Ishikawa (cell line): ENCODE measurements at regions not wholly inside any gene's neighbourhood (a gene's known extent, or its start where the extent isn't known, plus 50 kb on each side); places are given as distances from the start of the nearest gene placed in this dataset.

ENCODE experiments used
- CEBPB ChIP-seq: IDR thresholded peaks from 2 replicates; pipeline ENCODE4 v1.6.1; 2012
- CREB1 ChIP-seq: IDR thresholded peaks from 2 replicates; pipeline ENCODE4 v1.6.1; 2012; ENCODE audit warnings: low read depth
- EGR1 ChIP-seq: IDR thresholded peaks from 2 replicates; pipeline ENCODE4 v1.6.1; 2012
- EP300 ChIP-seq: IDR thresholded peaks from 2 replicates; pipeline ENCODE4 v1.6.1; 2012; ENCODE audit warnings: borderline replicate concordance
- NFIC ChIP-seq: IDR thresholded peaks from 2 replicates; pipeline ENCODE4 v1.6.1; 2012
- RAD21 ChIP-seq: IDR thresholded peaks from 2 replicates; pipeline ENCODE4 v1.6.1; 2012; ENCODE audit warnings: low read depth
- TAF1 ChIP-seq: IDR thresholded peaks from 2 replicates; pipeline ENCODE4 v1.6.1; 2012; ENCODE audit warnings: low read depth, mild to moderate bottlenecking
- TCF12 ChIP-seq: IDR thresholded peaks from 2 replicates; pipeline ENCODE4 v1.6.1; 2012; ENCODE audit warnings: low read depth
- YY1 ChIP-seq: IDR thresholded peaks from 2 replicates; pipeline ENCODE4 v1.6.1; 2012; ENCODE audit warnings: low read depth
- ZBTB7A ChIP-seq: IDR thresholded peaks from 2 replicates; pipeline ENCODE4 v1.6.1; 2012; ENCODE audit warnings: low read depth
- TF ChIP-seq, protein P1 (sequence below): IDR thresholded peaks from 2 replicates; pipeline ENCODE4 v1.6.1; 2012; ENCODE audit warnings: low read depth, mild to moderate bottlenecking
- TF ChIP-seq, protein P2 (sequence below): IDR thresholded peaks from 2 replicates; pipeline ENCODE4 v1.6.1; 2012

DNA sequence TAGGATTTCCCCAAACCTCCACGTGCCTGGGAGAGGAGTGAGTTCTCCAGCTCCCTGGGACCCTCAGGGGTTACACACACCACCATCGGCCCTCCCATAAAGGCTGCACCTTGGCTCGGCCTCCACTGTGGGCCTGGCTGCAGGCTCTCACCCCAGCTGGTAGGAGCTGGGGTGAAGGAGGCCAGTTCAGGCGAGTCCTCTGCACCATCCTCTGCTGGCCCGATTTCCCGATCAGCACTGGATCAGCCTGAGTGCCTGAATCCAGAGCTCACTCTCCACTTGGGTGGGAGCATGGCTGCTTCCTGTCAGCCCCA lies 115.1 kb upstream of the RET start:
- TF ChIP-seq EP300 (no peak), RAD21 (no peak), CEBPB (no peak), TCF12 (no peak), EGR1 (no peak), TAF1 (no peak), YY1 (no peak), NFIC (no peak), CREB1 (no peak), ZBTB7A (no peak)
- TF ChIP-seq, protein P1, sequence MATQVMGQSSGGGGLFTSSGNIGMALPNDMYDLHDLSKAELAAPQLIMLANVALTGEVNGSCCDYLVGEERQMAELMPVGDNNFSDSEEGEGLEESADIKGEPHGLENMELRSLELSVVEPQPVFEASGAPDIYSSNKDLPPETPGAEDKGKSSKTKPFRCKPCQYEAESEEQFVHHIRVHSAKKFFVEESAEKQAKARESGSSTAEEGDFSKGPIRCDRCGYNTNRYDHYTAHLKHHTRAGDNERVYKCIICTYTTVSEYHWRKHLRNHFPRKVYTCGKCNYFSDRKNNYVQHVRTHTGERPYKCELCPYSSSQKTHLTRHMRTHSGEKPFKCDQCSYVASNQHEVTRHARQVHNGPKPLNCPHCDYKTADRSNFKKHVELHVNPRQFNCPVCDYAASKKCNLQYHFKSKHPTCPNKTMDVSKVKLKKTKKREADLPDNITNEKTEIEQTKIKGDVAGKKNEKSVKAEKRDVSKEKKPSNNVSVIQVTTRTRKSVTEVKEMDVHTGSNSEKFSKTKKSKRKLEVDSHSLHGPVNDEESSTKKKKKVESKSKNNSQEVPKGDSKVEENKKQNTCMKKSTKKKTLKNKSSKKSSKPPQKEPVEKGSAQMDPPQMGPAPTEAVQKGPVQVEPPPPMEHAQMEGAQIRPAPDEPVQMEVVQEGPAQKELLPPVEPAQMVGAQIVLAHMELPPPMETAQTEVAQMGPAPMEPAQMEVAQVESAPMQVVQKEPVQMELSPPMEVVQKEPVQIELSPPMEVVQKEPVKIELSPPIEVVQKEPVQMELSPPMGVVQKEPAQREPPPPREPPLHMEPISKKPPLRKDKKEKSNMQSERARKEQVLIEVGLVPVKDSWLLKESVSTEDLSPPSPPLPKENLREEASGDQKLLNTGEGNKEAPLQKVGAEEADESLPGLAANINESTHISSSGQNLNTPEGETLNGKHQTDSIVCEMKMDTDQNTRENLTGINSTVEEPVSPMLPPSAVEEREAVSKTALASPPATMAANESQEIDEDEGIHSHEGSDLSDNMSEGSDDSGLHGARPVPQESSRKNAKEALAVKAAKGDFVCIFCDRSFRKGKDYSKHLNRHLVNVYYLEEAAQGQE = no peak
- TF ChIP-seq, protein P2, sequence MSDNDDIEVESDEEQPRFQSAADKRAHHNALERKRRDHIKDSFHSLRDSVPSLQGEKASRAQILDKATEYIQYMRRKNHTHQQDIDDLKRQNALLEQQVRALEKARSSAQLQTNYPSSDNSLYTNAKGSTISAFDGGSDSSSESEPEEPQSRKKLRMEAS = no peak
